Left ventricle myocardium inferior (tissue), 1 donor: ENCODE measurements at regions not wholly inside any gene's neighbourhood (a gene's known extent, or its start where the extent isn't known, plus 50 kb on each side); places are given as distances from the start of the nearest gene placed in this dataset.

Experiments
- DNase-seq: peaks from one replicate; pipeline ENCODE4 v3.0.0-alpha.2; 2020
- H3K27ac ChIP-seq: fragments of 200-600 bp; replicated peaks from 2 replicates; pipeline ENCODE4 v1.8.0; 2021
- H3K27me3 ChIP-seq: fragments of 200-600 bp; 2 replicates; pipeline ENCODE4 v1.8.0; 2021; ENCODE audit warnings: low read depth
- H3K36me3 ChIP-seq: fragments of 200-600 bp; 2 replicates; pipeline ENCODE4 v1.8.0; 2021
- H3K4me1 ChIP-seq: fragments of 200-600 bp; 2 replicates; pipeline ENCODE4 v1.8.0; 2021
- H3K4me3 ChIP-seq: fragments of 200-600 bp; 2 replicates; pipeline ENCODE4 v1.8.0; 2021; ENCODE audit warnings: mild to moderate bottlenecking, moderate library complexity
- H3K9me3 ChIP-seq: fragments of 200-600 bp; replicated peaks from 2 replicates; pipeline ENCODE4 v1.8.0; 2021
- intact Hi-C: fragments of 100-400 bp; cut with micrococcal nuclease; formaldehyde crosslinking; loops from one replicate; pipeline ENCODE4 v1.11.0; 2022
- TF ChIP-seq, protein P1 (sequence below): fragments of 200-600 bp; IDR thresholded peaks from 2 replicates; pipeline ENCODE4 v1.8.0; 2021; ENCODE audit warnings: antibody characterized with exemption, mild to moderate bottlenecking, borderline replicate concordance
- donor health status: DM: no; HTN: yes; CAD: no; lungs with severe emphysema.

DNA sequence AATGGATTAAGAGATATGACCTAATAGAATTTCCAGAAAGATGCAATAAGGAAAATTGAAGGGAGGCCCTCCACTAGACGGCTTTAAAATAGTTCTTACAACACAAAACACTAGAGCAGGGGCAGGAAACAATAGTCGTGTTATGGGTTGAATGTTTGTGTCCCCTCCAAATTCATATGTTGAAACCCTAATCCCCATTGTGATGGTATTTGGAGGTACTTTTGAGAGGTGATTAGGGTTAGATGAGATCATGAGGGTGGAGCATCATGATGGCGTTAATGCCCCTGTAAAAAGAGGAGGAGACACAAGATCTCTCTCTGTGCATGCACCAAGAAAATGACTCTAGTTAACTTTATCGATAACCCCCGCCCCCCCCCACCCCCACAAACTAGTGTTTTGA is 104.0 kb upstream of the HMGN3 start:
- intact Hi-C loops, result no loop called here
- DNase-seq, result no peak

DNA sequence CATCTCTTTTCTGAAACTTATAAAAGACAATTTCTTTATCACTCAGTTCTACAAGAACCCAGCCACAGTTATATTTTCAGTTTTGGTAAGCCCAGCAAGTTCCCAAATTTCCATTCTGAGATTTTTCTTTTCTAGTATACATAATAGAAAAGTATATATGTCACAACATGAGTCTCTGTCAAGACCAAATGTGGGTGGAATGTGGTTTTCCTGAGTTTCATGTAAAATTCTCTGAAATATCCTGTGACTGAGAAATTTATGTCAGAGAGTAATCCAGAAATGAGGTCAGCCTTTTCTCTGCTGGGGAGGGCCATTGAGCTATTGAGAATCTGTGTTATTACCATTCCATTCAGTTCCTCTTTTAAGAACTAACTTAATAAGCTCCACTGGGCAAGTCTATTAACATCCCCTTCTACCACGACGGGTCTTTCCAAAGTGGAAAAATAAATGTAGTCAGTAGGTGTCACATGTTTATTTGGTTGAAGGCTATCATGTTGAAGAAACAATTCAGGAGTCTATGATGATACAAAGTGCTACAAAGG is 100.7 kb upstream of the HMGN3 start:
- Histone ChIP-seq H3K4me1 (no peaks in the 10 kb centered on the region), H3K27me3 (no peaks in the 10 kb centered on the region), H3K9me3 (no peaks in the 10 kb centered on the region), H3K36me3 (no peaks in the 10 kb centered on the region), H3K4me3 (no peak overlapping the region), H3K27ac (no peak overlapping the region)
- intact Hi-C loops, result no loop called here
- DNase-seq, result no peak
- TF ChIP-seq, protein P1, sequence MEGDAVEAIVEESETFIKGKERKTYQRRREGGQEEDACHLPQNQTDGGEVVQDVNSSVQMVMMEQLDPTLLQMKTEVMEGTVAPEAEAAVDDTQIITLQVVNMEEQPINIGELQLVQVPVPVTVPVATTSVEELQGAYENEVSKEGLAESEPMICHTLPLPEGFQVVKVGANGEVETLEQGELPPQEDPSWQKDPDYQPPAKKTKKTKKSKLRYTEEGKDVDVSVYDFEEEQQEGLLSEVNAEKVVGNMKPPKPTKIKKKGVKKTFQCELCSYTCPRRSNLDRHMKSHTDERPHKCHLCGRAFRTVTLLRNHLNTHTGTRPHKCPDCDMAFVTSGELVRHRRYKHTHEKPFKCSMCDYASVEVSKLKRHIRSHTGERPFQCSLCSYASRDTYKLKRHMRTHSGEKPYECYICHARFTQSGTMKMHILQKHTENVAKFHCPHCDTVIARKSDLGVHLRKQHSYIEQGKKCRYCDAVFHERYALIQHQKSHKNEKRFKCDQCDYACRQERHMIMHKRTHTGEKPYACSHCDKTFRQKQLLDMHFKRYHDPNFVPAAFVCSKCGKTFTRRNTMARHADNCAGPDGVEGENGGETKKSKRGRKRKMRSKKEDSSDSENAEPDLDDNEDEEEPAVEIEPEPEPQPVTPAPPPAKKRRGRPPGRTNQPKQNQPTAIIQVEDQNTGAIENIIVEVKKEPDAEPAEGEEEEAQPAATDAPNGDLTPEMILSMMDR, result no peak

More for the DNA sequence above, 104.0 kb upstream of the HMGN3 start:
- Histone ChIP-seq H3K36me3 (no peaks in the 10 kb centered on the region), H3K4me3 (no peak overlapping the region), H3K4me1 (no peaks in the 10 kb centered on the region), H3K9me3 (no peaks in the 10 kb centered on the region), H3K27me3 (no peaks in the 10 kb centered on the region), H3K27ac (no peak overlapping the region)
- TF ChIP-seq, protein P1, result no peak

DNA sequence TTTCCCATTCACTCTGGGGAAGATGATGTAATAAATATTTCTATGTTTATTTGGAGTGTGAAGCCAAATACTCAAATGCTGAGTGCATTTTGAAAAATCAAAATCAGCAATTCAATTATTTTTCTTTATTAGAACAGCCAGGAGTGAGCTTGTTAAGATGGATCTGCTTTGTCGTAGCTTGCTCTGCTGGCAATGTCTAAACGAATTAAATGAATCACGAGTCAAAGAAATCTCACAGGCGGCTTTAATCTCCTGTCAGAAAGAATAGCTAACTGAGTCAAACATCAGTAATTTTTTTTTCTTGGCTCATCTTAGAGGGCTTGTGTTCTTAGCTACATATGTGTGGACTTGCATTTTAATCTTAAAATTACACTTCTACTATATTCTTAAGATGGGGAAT is 100.2 kb upstream of the HMGN3 start:
- H3K27ac ChIP-seq, result no peak overlapping the region
- H3K27me3 ChIP-seq, result no peaks in the 10 kb centered on the region
- intact Hi-C loops, result no loop called here
- no peaks in the 10 kb centered on the region for H3K36me3 ChIP-seq
- no peaks in the 10 kb centered on the region for H3K4me1 ChIP-seq
- DNase-seq, result no peak
- no peak overlapping the region for H3K4me3 ChIP-seq
- H3K9me3 ChIP-seq, result no peaks in the 10 kb centered on the region
- TF ChIP-seq, protein P1, result no peak

DNA sequence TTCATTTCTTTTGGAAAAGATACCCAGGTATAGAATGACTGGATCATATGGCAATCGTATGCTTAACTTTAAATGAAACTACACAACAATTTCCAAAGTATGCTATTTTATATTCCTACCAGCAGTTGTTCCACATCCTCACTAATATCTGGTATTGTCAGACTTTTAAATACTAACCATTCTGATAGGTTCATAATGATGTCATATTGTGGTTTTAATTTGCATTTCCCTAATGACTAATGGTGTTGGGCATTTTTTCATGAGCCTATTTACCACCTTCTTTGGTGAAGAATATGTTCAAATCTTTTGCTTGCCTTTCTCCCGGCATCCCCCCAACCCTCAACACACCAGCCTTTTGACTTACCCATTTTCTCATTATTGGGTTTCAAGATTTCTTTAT is 96.2 kb upstream of the HMGN3 start:
- DNase-seq, result no peak
- intact Hi-C loops, result no loop called here
- Histone ChIP-seq H3K36me3 (no peaks in the 10 kb centered on the region), H3K4me3 (no peak overlapping the region), H3K4me1 (no peaks in the 10 kb centered on the region), H3K27ac (no peak overlapping the region), H3K27me3 (no peaks in the 10 kb centered on the region), H3K9me3 (peaks cover 2% of the 10 kb centered on the region)
- TF ChIP-seq, protein P1, result no peak

DNA sequence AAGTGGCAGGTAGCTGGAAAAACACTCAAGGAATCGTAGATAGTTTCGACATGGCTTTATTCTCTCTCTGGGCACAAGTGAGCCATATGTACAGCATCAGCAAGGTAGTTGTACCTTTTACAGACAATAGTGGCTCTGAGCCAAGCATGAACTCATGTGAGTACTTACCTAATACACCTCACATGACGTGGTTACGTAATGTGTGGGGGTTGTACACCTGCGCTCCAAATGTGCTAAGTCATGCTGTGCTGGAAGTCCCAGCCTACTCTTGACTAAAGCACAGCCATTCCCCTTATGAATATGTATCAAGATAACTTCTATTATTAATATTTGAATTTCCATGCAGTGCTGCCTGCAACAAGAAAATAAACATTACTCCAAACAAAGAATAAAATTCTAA is 78.8 kb upstream of the HMGN3 start:
- Histone ChIP-seq H3K27ac (no peak overlapping the region), H3K9me3 (no peaks in the 10 kb centered on the region), H3K4me1 (no peaks in the 10 kb centered on the region), H3K27me3 (no peaks in the 10 kb centered on the region), H3K36me3 (no peaks in the 10 kb centered on the region), H3K4me3 (no peak overlapping the region)
- TF ChIP-seq, protein P1, result no peak
- intact Hi-C loops, result no loop called here
- DNase-seq, result no peak
